ENCODE measurements at regions not wholly inside any gene's neighbourhood (a gene's known extent, or its start where the extent isn't known, plus 50 kb on each side); places are given as distances from the start of the nearest gene placed in this dataset.

- TF ChIP-seq, protein P1, sequence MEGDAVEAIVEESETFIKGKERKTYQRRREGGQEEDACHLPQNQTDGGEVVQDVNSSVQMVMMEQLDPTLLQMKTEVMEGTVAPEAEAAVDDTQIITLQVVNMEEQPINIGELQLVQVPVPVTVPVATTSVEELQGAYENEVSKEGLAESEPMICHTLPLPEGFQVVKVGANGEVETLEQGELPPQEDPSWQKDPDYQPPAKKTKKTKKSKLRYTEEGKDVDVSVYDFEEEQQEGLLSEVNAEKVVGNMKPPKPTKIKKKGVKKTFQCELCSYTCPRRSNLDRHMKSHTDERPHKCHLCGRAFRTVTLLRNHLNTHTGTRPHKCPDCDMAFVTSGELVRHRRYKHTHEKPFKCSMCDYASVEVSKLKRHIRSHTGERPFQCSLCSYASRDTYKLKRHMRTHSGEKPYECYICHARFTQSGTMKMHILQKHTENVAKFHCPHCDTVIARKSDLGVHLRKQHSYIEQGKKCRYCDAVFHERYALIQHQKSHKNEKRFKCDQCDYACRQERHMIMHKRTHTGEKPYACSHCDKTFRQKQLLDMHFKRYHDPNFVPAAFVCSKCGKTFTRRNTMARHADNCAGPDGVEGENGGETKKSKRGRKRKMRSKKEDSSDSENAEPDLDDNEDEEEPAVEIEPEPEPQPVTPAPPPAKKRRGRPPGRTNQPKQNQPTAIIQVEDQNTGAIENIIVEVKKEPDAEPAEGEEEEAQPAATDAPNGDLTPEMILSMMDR (IDR thresholded peaks at IDR 0.05) = no peak
- no peak for TF ChIP-seq EP300 (IDR thresholded peaks at IDR 0.05)
Observed at GRCh38 chr16:60059141-60059540, 1325.0 kb upstream of the GOT2 start.
